ENCODE measurements at regions not wholly inside any gene's neighbourhood (a gene's known extent, or its start where the extent isn't known, plus 50 kb on each side); places are given as distances from the start of the nearest gene placed in this dataset.
A peak's percentile ranks its signal among the peaks of the same experiment; 100 is the strongest.
"Not testable (repeated sequence)": the region's sequence is repeated elsewhere in the genome, so short reads cannot be mapped to it uniquely, and the experiment has no call there.

DNA sequence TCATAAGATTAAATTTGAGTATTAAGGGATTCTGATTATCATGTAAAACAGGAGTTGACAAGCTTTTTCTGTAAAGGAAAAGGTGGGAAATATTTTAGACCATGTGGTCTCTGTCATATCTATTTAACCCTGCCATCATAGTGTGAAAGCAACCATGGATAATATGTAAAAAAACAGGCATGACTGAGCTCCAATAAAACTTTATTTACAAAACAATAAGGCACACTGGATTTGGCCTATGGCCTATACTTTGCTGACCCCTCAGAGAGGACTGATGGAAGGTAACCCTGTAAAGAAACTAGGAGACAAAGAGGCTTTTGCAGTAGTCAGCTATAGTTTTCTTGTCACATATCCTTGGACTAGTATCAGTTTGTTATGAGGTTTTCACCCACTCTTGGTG is 130.5 kb upstream of the CDK13 start:
- no peak for DNase-seq (ENCODE audit: extremely low read depth in 1 of 11, low read depth in 9 of 11, low spot score in 4 of 11)

DNA sequence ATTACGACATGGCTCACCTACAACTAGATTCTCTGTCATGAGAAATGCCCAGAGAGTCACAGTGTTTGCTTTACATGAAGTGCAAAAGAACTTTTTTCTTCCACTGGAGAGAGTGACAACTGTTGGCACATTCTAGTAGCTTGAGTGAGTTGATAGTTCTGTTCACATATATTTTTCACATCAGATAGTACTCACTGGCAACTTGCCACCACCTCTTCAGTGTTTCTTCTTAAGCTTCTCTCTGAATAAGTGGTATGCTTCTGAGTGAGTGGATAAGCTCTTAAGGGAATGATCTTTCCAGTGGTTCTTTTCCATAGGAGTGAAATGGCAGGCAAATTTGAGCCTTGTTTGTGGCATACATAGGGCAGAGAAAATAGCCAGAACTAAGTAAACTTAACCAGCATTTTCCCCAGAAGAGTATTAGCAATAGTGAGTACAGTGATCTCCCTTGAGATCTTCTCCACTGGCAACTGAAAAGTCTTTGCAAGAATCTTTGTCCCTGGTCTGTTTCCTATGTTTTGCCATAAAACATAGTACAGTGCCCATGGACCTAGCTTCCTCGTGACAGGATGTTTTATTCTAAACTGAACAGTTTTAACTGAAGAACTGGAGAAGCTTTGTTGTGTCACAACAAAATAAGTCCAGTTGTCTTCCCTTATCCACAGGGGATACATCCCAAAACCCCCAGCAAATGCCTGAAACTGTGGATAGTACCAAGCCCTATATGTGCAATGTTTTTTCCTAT is 125.4 kb upstream of the CDK13 start:
- no peak for DNase-seq (ENCODE audit: extremely low read depth in 1 of 11, low read depth in 9 of 11, low spot score in 4 of 11)

- no peak for DNase-seq (ENCODE audit: extremely low read depth in 1 of 11, low read depth in 9 of 11, low spot score in 4 of 11)
Observed at GRCh38 chr7:39825401-39825980, 124.6 kb upstream of the CDK13 start.

- DNase-seq (ENCODE audit: extremely low read depth in 1 of 11, low read depth in 9 of 11, low spot score in 4 of 11), result no peak
Observed at GRCh38 chr7:39826166-39826565, 123.9 kb upstream of the CDK13 start.

- DNase-seq (ENCODE audit: extremely low read depth in 1 of 11, low read depth in 9 of 11, low spot score in 4 of 11), result no peak
Observed at GRCh38 chr7:39827571-39827970, 122.5 kb upstream of the CDK13 start.

DNA sequence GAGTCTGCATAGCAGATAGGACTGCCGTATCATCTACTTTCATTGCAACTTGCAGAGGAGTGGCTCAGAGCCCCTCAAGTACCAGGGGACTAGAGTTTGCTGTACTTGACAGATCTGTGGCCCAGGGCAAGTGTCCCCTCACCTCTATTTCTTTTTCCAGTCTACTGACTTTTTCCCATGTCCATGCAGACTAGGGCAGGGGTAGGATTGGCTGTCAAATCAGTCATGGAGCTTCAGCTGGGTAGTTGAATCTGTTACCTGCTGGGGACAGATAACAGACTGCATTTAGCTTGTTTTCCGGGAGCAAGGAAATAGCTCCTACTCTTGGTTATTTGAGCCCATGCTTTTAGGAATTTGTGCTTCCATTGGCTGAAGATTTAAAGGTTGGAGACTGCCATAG is 121.0 kb upstream of the CDK13 start:
- DNase-seq (ENCODE audit: extremely low read depth in 1 of 11, low read depth in 9 of 11, low spot score in 4 of 11), result no peak

GRCh38 chr7:39832519-39833085 is 117.5 kb upstream of the CDK13 start:
- DNase-seq (ENCODE audit: extremely low read depth in 1 of 11, low read depth in 9 of 11, low spot score in 4 of 11), result no peak

DNA sequence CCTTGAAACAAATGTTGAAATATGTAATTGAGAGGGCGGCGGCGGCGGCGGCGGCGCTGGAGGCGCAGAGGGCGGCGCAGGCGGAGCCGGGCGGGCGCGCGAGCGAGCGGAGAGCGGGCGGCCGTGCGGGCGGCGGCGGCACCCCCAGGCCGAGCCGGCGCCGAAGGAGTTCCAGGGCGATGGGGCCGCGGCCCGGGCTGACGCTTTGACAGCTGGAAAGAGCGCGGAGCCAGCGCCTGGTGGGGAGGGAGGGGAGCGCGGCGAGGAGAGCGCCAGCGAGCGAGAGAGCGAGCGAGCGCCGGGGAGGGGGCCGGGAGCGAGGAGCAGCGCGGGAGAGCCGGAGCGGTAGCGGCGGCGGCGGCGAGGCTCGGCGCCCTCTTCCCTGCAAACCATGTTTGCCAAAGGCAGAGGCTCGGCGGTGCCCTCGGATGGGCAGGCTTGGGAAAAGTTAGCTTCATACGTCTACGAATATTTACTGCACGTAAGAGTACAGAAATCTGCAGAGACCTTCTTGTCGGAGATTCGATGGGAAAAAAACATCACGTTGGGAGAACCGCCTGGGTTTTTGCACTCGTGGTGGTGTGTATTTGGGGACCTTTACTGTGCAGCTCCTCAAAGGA is 116.8 kb upstream of the CDK13 start:
- peak in 9 of 11 donors; percentile 4 to 43 (median 25) for DNase-seq (ENCODE audit: extremely low read depth in 1 of 11, low read depth in 9 of 11, low spot score in 4 of 11)

DNA sequence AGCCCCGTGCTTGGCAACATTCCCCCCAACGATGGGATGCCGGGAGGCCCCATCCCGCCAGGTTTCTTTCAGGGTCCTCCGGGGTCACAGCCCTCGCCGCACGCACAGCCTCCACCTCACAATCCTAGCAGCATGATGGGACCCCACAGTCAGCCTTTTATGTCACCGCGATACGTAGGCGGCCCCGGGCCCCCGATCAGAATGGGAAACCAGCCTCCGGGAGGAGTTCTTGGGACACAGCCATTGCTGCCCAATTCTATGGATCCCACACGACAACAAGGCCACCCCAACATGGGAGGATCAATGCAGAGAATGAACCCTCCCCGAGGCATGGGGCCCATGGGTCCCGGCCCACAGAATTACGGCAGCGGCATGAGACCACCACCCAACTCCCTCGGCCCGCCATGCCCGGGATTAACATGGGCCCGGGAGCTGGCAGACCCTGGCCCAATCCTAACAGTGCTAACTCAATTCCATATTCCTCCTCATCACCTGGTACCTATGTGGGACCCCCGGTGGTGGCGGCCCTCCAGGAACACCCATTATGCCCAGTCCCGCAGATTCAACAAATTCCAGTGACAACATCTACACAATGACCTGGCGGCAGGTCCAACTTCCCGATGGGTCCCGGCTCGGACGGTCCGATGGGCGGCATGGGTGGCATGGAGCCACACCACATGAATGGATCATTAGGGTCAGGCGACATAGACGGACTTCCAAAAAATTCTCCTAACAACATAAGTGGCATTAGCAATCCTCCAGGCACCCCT is 116.0 kb upstream of the CDK13 start:
- DNase-seq (ENCODE audit: extremely low read depth in 1 of 11, low read depth in 9 of 11, low spot score in 4 of 11), result not testable (repeated sequence)

- peak in 9 of 11 donors; percentile 15 to 34 (median 30) for DNase-seq (ENCODE audit: extremely low read depth in 1 of 11, low read depth in 9 of 11, low spot score in 4 of 11)
Observed at GRCh38 chr7:39838326-39838725, 111.7 kb upstream of the CDK13 start.

DNA sequence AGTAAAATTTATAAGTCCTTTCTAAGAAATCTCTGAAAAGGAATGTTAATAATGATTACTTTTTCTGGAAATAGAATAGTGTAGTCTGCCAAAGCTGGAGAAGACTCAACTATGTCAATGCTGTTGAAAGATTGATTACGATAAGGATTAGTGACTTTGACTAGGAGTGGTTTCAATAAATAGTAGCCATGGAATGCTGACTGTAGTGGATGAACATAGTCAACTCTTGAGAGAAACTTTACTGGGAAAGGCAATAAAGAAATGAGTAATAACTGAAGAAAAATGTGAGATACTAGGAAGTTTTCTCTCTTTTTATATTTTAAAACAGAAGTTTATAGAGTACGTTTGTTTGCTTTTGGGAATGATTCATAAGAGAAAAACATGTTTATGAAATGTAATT is 105.0 kb upstream of the CDK13 start:
- DNase-seq (ENCODE audit: extremely low read depth in 1 of 11, low read depth in 9 of 11, low spot score in 4 of 11), result no peak

DNA sequence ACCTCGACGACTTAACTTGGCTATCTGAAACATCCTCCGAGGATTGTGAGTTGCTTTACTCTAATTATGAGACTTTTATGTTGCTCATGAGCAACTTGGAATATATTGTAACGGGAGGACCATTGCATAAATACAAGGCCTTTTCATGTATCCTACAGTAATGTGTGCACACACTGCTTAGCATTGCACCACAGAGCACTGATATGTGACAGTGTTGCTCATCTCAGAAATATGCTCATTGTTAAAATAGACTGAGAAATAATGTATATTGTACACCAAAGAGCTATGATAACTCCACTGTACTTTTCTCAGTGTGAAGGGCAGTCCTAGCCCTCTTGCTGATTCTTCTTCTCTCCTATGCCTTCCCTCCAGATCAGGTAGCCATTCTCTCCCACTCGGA is 102.8 kb upstream of the CDK13 start:
- DNase-seq (ENCODE audit: extremely low read depth in 1 of 11, low read depth in 9 of 11, low spot score in 4 of 11), result no peak

GRCh38 chr7:39851466-39852045 is 98.5 kb upstream of the CDK13 start:
- DNase-seq (ENCODE audit: extremely low read depth in 1 of 11, low read depth in 9 of 11, low spot score in 4 of 11), result no peak

GRCh38 chr7:39854616-39855324 is 95.3 kb upstream of the CDK13 start:
- DNase-seq (ENCODE audit: extremely low read depth in 1 of 11, low read depth in 9 of 11, low spot score in 4 of 11), result not testable (repeated sequence)

DNA sequence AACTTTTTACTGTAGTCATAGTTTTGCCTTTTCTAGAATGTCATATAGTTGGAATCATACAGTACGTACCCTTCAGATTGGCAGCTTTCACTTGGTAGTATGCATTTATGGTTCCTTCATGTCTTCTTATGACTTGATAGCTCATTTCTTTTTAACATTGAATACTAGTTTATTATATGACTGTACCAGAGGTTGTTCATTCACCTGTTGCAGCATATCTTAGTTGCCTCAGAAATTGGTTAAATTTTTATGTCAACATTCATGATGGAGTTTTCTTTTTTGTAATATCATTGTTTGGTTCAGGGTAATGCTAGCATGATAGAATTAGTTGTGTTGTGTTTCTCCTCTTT is 94.8 kb upstream of the CDK13 start:
- no peak for DNase-seq (ENCODE audit: extremely low read depth in 1 of 11, low read depth in 9 of 11, low spot score in 4 of 11)

GRCh38 chr7:39863675-39864322 is 86.3 kb upstream of the CDK13 start:
- not testable (repeated sequence) for DNase-seq (ENCODE audit: extremely low read depth in 1 of 11, low read depth in 9 of 11, low spot score in 4 of 11)

GRCh38 chr7:39869888-39870522 is 80.1 kb upstream of the CDK13 start:
- DNase-seq (ENCODE audit: extremely low read depth in 1 of 11, low read depth in 9 of 11, low spot score in 4 of 11), result not testable (repeated sequence)

GRCh38 chr7:39871610-39872009 is 78.4 kb upstream of the CDK13 start:
- not testable (repeated sequence) for DNase-seq (ENCODE audit: extremely low read depth in 1 of 11, low read depth in 9 of 11, low spot score in 4 of 11)

Measured in renal cortex interstitium (tissue), 11 donors.